ENCODE measurements at regions not wholly inside any gene's neighbourhood (a gene's known extent, or its start where the extent isn't known, plus 50 kb on each side); places are given as distances from the start of the nearest gene placed in this dataset.
"Not testable (repeated sequence)": the region's sequence is repeated elsewhere in the genome, so short reads cannot be mapped to it uniquely, and the experiment has no call there.

- Histone ChIP-seq H3K36me3 (ENCODE audit: control insufficient read depth, insufficient read depth, low read length) (no peaks in the 10 kb centered on the region), H3K27ac (ENCODE audit: low read length) (peak overlapping the region; percentile 74), H3K4me1 (ENCODE audit: control insufficient read depth, insufficient read depth, low read length) (peaks cover 7% of the 10 kb centered on the region), H3K9me3 (ENCODE audit: control insufficient read depth, low read depth, low read length) (no peaks in the 10 kb centered on the region), H3K27me3 (ENCODE audit: control insufficient read depth, insufficient read depth, low read length) (no peaks in the 10 kb centered on the region), H3K4me3 (ENCODE audit: low read length) (no peak overlapping the region)
- DNase-seq: peak; percentile 27 to 79
- WGBS (ENCODE audit: insufficient coverage, low lambda C conversion rate): 9% methylated on average over 3 of the region's 5 CpGs
Measured at GRCh38 chr4:158033416-158034120, 139.3 kb downstream of the GASK1B start.

- DNase-seq: peak in 1 of 2 donors; percentile 6
- no peaks in the 10 kb centered on the region for H3K36me3 ChIP-seq (ENCODE audit: control insufficient read depth, insufficient read depth, low read length)
- H3K4me3 ChIP-seq (ENCODE audit: low read length): no peak overlapping the region
- 22% methylated on average over 3 of the region's 4 CpGs for WGBS (ENCODE audit: insufficient coverage, low lambda C conversion rate)
- H3K4me1 ChIP-seq (ENCODE audit: control insufficient read depth, insufficient read depth, low read length): peaks cover 7% of the 10 kb centered on the region
- no peaks in the 10 kb centered on the region for H3K27me3 ChIP-seq (ENCODE audit: control insufficient read depth, insufficient read depth, low read length)
- peak overlapping the region; percentile 74 for H3K27ac ChIP-seq (ENCODE audit: low read length)
- H3K9me3 ChIP-seq (ENCODE audit: control insufficient read depth, low read depth, low read length): peaks cover under 1% of the 10 kb centered on the region
Measured at GRCh38 chr4:158032733-158033415, 140.0 kb downstream of the GASK1B start.

GRCh38 chr4:158028381-158028780 is 144.4 kb downstream of the GASK1B start:
- not testable (repeated sequence) for H3K4me1 ChIP-seq (ENCODE audit: control insufficient read depth, insufficient read depth, low read length); H3K9me3 ChIP-seq (ENCODE audit: control insufficient read depth, low read depth, low read length); H3K4me3 ChIP-seq (ENCODE audit: low read length); H3K27ac ChIP-seq (ENCODE audit: low read length); H3K36me3 ChIP-seq (ENCODE audit: control insufficient read depth, insufficient read depth, low read length); H3K27me3 ChIP-seq (ENCODE audit: control insufficient read depth, insufficient read depth, low read length); DNase-seq

- Histone ChIP-seq H3K4me3 (ENCODE audit: low read length) (no peak overlapping the region), H3K27ac (ENCODE audit: low read length) (no peak overlapping the region), H3K9me3 (ENCODE audit: control insufficient read depth, low read depth, low read length) (peaks cover 4% of the 10 kb centered on the region), H3K27me3 (ENCODE audit: control insufficient read depth, insufficient read depth, low read length) (no peaks in the 10 kb centered on the region), H3K4me1 (ENCODE audit: control insufficient read depth, insufficient read depth, low read length) (peaks cover 9% of the 10 kb centered on the region), H3K36me3 (ENCODE audit: control insufficient read depth, insufficient read depth, low read length) (no peaks in the 10 kb centered on the region)
- peak in 1 of 2 donors; percentile 22 for DNase-seq
- WGBS (ENCODE audit: insufficient coverage, low lambda C conversion rate): no CpG with 5 or more reads among the region's 1 CpG
Measured at GRCh38 chr4:158025131-158025530, 147.7 kb downstream of the GASK1B start.

GRCh38 chr4:158020734-158021346 is 152.0 kb downstream of the GASK1B start:
- H3K27me3 ChIP-seq (ENCODE audit: control insufficient read depth, insufficient read depth, low read length): no peaks in the 10 kb centered on the region
- H3K9me3 ChIP-seq (ENCODE audit: control insufficient read depth, low read depth, low read length): no peaks in the 10 kb centered on the region
- peak overlapping the region; percentile 77 for H3K27ac ChIP-seq (ENCODE audit: low read length)
- H3K4me3 ChIP-seq (ENCODE audit: low read length): no peak overlapping the region
- H3K36me3 ChIP-seq (ENCODE audit: control insufficient read depth, insufficient read depth, low read length): no peaks in the 10 kb centered on the region
- peaks cover 11% of the 10 kb centered on the region for H3K4me1 ChIP-seq (ENCODE audit: control insufficient read depth, insufficient read depth, low read length)
- 93% methylated on average over 2 of the region's 5 CpGs for WGBS (ENCODE audit: insufficient coverage, low lambda C conversion rate)
- peak in 1 of 2 donors; percentile 23 for DNase-seq

GRCh38 chr4:158020176-158020575 is 152.6 kb downstream of the GASK1B start:
- Histone ChIP-seq H3K36me3 (ENCODE audit: control insufficient read depth, insufficient read depth, low read length) (no peaks in the 10 kb centered on the region), H3K27ac (ENCODE audit: low read length) (peak overlapping the region; percentile 77), H3K27me3 (ENCODE audit: control insufficient read depth, insufficient read depth, low read length) (no peaks in the 10 kb centered on the region), H3K4me1 (ENCODE audit: control insufficient read depth, insufficient read depth, low read length) (peaks cover 11% of the 10 kb centered on the region), H3K9me3 (ENCODE audit: control insufficient read depth, low read depth, low read length) (no peaks in the 10 kb centered on the region), H3K4me3 (ENCODE audit: low read length) (no peak overlapping the region)
- DNase-seq: peak; percentile 81 to 92

GRCh38 chr4:158018831-158019230 is 154.0 kb downstream of the GASK1B start:
- WGBS (ENCODE audit: insufficient coverage, low lambda C conversion rate): 100% methylated on average over 1 of the region's 1 CpG
- Histone ChIP-seq H3K4me3 (ENCODE audit: low read length) (no peak overlapping the region), H3K27me3 (ENCODE audit: control insufficient read depth, insufficient read depth, low read length) (no peaks in the 10 kb centered on the region), H3K4me1 (ENCODE audit: control insufficient read depth, insufficient read depth, low read length) (peaks cover 11% of the 10 kb centered on the region), H3K27ac (ENCODE audit: low read length) (no peak overlapping the region), H3K9me3 (ENCODE audit: control insufficient read depth, low read depth, low read length) (no peaks in the 10 kb centered on the region), H3K36me3 (ENCODE audit: control insufficient read depth, insufficient read depth, low read length) (no peaks in the 10 kb centered on the region)
- DNase-seq: no peak

GRCh38 chr4:158018221-158018830 is 154.5 kb downstream of the GASK1B start:
- H3K27me3 ChIP-seq (ENCODE audit: control insufficient read depth, insufficient read depth, low read length): no peaks in the 10 kb centered on the region
- no peak for DNase-seq
- no peak overlapping the region for H3K27ac ChIP-seq (ENCODE audit: low read length)
- no peaks in the 10 kb centered on the region for H3K9me3 ChIP-seq (ENCODE audit: control insufficient read depth, low read depth, low read length)
- no CpG with 5 or more reads among the region's 1 CpG for WGBS (ENCODE audit: insufficient coverage, low lambda C conversion rate)
- H3K4me1 ChIP-seq (ENCODE audit: control insufficient read depth, insufficient read depth, low read length): peaks cover 11% of the 10 kb centered on the region
- H3K4me3 ChIP-seq (ENCODE audit: low read length): no peak overlapping the region
- H3K36me3 ChIP-seq (ENCODE audit: control insufficient read depth, insufficient read depth, low read length): no peaks in the 10 kb centered on the region

- WGBS (ENCODE audit: insufficient coverage, low lambda C conversion rate): 33% methylated on average over 1 of the region's 1 CpG
- no peak for DNase-seq
- no peak overlapping the region for H3K4me3 ChIP-seq (ENCODE audit: low read length)
- no peak overlapping the region for H3K27ac ChIP-seq (ENCODE audit: low read length)
- H3K36me3 ChIP-seq (ENCODE audit: control insufficient read depth, insufficient read depth, low read length): no peaks in the 10 kb centered on the region
- H3K27me3 ChIP-seq (ENCODE audit: control insufficient read depth, insufficient read depth, low read length): no peaks in the 10 kb centered on the region
- no peaks in the 10 kb centered on the region for H3K9me3 ChIP-seq (ENCODE audit: control insufficient read depth, low read depth, low read length)
- peaks cover 11% of the 10 kb centered on the region for H3K4me1 ChIP-seq (ENCODE audit: control insufficient read depth, insufficient read depth, low read length)
Measured at GRCh38 chr4:158016511-158016910, 156.3 kb downstream of the GASK1B start.

- no peak overlapping the region for H3K4me3 ChIP-seq (ENCODE audit: low read length)
- DNase-seq: no peak
- no CpG with 5 or more reads among the region's 3 CpGs for WGBS (ENCODE audit: insufficient coverage, low lambda C conversion rate)
- no peak overlapping the region for H3K27ac ChIP-seq (ENCODE audit: low read length)
- no peaks in the 10 kb centered on the region for H3K27me3 ChIP-seq (ENCODE audit: control insufficient read depth, insufficient read depth, low read length)
- no peaks in the 10 kb centered on the region for H3K9me3 ChIP-seq (ENCODE audit: control insufficient read depth, low read depth, low read length)
- H3K36me3 ChIP-seq (ENCODE audit: control insufficient read depth, insufficient read depth, low read length): no peaks in the 10 kb centered on the region
- peaks cover 2% of the 10 kb centered on the region for H3K4me1 ChIP-seq (ENCODE audit: control insufficient read depth, insufficient read depth, low read length)
Measured at GRCh38 chr4:158015241-158015640, 157.6 kb downstream of the GASK1B start.

Data from large intestine (tissue), 3 donors.